OCI-LY1 (cell line): ENCODE measurements at regions not wholly inside any gene's neighbourhood (a gene's known extent, or its start where the extent isn't known, plus 50 kb on each side); places are given as distances from the start of the nearest gene placed in this dataset.
"Not testable (repeated sequence)": the region's sequence is repeated elsewhere in the genome, so short reads cannot be mapped to it uniquely, and the experiment has no call there.

Experiments used
- H2AFZ ChIP-seq: fragments of 200-600 bp; sonication (generic), shearing (Covaris generic); 2 replicates; pipeline ENCODE4 v1.6.0; 2014; ENCODE audit warnings: antibody characterized with exemption, mild to moderate bottlenecking, low read length
- H3F3A ChIP-seq: fragments of 200-600 bp; sonication (generic), shearing (Covaris generic); 2 replicates; pipeline ENCODE4 v1.6.0; 2014; ENCODE audit warnings: mild to moderate bottlenecking, antibody characterized with exemption, low read length, moderate library complexity; ENCODE audit not compliant: insufficient read depth
- H3K27ac ChIP-seq: fragments of 200-600 bp; sonication (generic); 2 replicates; pipeline ENCODE4 v1.5.1; 2014; ENCODE audit warnings: low read length, mixed run types, mild to moderate bottlenecking, low read depth; ENCODE audit not compliant: poor library complexity, severe bottlenecking
- H3K27me3 ChIP-seq: fragments of 200-600 bp; sonication (generic); 2 replicates; pipeline ENCODE4 v1.6.0; 2014; ENCODE audit warnings: antibody characterized with exemption, mild to moderate bottlenecking, low read length, moderate library complexity; ENCODE audit not compliant: insufficient read depth
- H3K36me3 ChIP-seq: fragments of 200-600 bp; sonication (generic); 2 replicates; pipeline ENCODE4 v1.6.1; 2014; ENCODE audit warnings: mild to moderate bottlenecking, antibody characterized with exemption, low read length, moderate library complexity, mixed read lengths; ENCODE audit not compliant: insufficient read depth
- H3K4me1 ChIP-seq: fragments of 200-600 bp; sonication (generic); 2 replicates; pipeline ENCODE4 v1.5.1; 2014; ENCODE audit warnings: mild to moderate bottlenecking, low read length, moderate library complexity; ENCODE audit not compliant: insufficient read depth, severe bottlenecking
- H3K4me2 ChIP-seq: fragments of 200-600 bp; sonication (generic), shearing (Covaris generic); 2 replicates; pipeline ENCODE4 v1.6.1; 2014; ENCODE audit warnings: low read length
- H3K4me3 ChIP-seq: fragments of 200-600 bp; sonication (generic); 2 replicates; pipeline ENCODE4 v1.5.1; 2014; ENCODE audit warnings: low read length, low read depth, mild to moderate bottlenecking, mixed read lengths; ENCODE audit not compliant: poor library complexity, severe bottlenecking
- H3K79me2 ChIP-seq: fragments of 200-600 bp; shearing (Covaris generic); 2 replicates; pipeline ENCODE4 v1.6.1; 2016; ENCODE audit warnings: mixed run types, low read length, mixed read lengths; ENCODE audit not compliant: insufficient read depth
- H3K9ac ChIP-seq: fragments of 200-600 bp; sonication (generic), shearing (Covaris generic); 2 replicates; pipeline ENCODE4 v1.6.1; 2014; ENCODE audit warnings: mild to moderate bottlenecking, low read length, mixed read lengths
- H3K9me2 ChIP-seq: fragments of 200-600 bp; sonication (generic), shearing (Covaris generic); 2 replicates; pipeline ENCODE4 v1.6.1; 2014; ENCODE audit warnings: low read depth, mild to moderate bottlenecking, low read length, mixed read lengths
- H3K9me3 ChIP-seq: fragments of 200-600 bp; shearing (Covaris generic); 2 replicates; pipeline ENCODE4 v1.6.1; 2014; ENCODE audit warnings: low read length, mixed read lengths
- H4K20me1 ChIP-seq: fragments of 200-600 bp; sonication (generic), shearing (Covaris generic); 2 replicates; pipeline ENCODE4 v1.6.0; 2016; ENCODE audit warnings: mild to moderate bottlenecking, low read length; ENCODE audit not compliant: insufficient read depth
- EZH2 ChIP-seq: fragments of 200-600 bp; sonication (generic), shearing (Covaris generic); IDR thresholded peaks from 2 replicates; pipeline ENCODE4 v1.8.0; 2017; ENCODE audit warnings: borderline replicate concordance, mixed run types, mild to moderate bottlenecking, antibody characterized with exemption, low read length, moderate library complexity, mixed read lengths
- TF ChIP-seq, protein P1 (sequence below): fragments of 200-600 bp; sonication (generic), shearing (Covaris generic); IDR thresholded peaks from 2 replicates; pipeline ENCODE4 v1.5.1; 2017; ENCODE audit warnings: mild to moderate bottlenecking, antibody characterized with exemption, low read length, moderate library complexity, mixed read lengths

DNA sequence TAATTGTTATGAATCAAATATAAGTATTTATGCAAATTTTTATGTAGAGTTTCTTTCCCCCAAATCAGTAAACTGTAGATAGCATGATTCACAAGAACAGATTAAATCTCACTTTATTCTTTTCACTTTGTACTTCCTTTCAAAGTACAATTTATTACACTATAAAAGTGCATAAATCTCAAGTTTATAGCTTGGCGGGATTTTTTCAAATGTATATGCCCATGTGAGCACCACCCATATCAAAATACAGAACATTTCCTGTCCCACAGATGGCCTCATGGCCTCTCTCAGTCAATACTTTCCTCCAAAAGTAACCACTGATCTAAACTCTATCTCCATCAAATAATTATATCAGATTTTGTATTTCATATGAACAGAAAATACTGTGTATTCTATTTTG lies 196.1 kb upstream of the THRB start:
- TF ChIP-seq EZH2 = no peak
- TF ChIP-seq, protein P1, sequence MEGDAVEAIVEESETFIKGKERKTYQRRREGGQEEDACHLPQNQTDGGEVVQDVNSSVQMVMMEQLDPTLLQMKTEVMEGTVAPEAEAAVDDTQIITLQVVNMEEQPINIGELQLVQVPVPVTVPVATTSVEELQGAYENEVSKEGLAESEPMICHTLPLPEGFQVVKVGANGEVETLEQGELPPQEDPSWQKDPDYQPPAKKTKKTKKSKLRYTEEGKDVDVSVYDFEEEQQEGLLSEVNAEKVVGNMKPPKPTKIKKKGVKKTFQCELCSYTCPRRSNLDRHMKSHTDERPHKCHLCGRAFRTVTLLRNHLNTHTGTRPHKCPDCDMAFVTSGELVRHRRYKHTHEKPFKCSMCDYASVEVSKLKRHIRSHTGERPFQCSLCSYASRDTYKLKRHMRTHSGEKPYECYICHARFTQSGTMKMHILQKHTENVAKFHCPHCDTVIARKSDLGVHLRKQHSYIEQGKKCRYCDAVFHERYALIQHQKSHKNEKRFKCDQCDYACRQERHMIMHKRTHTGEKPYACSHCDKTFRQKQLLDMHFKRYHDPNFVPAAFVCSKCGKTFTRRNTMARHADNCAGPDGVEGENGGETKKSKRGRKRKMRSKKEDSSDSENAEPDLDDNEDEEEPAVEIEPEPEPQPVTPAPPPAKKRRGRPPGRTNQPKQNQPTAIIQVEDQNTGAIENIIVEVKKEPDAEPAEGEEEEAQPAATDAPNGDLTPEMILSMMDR = no peak
- Histone ChIP-seq H3K4me1 (no peaks in the 10 kb centered on the region), H3K4me2 (no peak overlapping the region), H3K9me3 (no peaks in the 10 kb centered on the region), H3K4me3 (no peak overlapping the region), H2AFZ (no peak overlapping the region), H3F3A (no peaks in the 10 kb centered on the region), H4K20me1 (no peaks in the 10 kb centered on the region), H3K36me3 (no peaks in the 10 kb centered on the region), H3K9me2 (no peaks in the 10 kb centered on the region), H3K9ac (no peak overlapping the region), H3K79me2 (no peaks in the 10 kb centered on the region), H3K27me3 (no peaks in the 10 kb centered on the region), H3K27ac (no peak overlapping the region)

DNA sequence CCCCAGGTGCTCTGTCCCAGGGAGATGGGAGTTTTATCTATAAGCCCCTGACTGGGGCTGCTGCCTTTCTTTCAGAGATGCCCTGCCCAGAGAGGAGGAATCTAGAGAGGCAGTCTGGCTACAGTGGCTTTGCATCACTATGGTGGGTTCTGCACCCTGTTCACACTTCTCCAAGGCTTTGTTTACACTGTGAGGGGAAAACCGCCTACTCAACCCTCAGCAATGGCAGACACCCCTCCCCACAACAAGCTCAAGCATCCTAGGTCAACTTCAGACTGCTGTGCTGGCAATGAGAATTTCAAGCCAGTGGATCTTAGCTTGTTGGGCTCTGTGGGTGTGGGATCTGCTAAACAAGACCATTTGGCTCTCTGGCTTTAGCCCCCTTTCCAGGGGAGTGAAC lies 204.4 kb upstream of the THRB start:
- not testable (repeated sequence) for H3K27ac ChIP-seq, H3K4me2 ChIP-seq, H3K4me1 ChIP-seq, H3K27me3 ChIP-seq, H3K9ac ChIP-seq, H3K4me3 ChIP-seq, H2AFZ ChIP-seq, H3K36me3 ChIP-seq, H3K79me2 ChIP-seq, H3K9me3 ChIP-seq, H4K20me1 ChIP-seq, H3F3A ChIP-seq, H3K9me2 ChIP-seq

DNA sequence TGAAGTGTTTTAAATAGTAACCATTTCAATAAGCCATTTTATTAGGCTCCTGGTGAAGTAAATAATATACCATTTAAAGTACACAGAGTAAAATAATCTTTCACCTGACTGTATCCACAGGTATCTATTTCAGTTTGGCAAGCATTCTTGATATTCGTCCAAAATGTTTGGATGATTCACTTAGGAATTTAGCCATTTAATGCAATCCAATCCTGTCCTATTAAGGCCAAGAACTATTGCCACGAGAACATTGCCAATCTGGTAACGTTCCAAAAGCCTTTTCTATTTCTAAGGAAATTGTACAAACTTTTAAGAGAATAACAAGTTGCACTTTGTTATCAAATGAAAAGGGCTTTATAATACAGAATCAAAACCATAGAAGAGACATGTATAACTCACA lies 209.8 kb upstream of the THRB start:
- Histone ChIP-seq H3K9me3 (no peaks in the 10 kb centered on the region), H3K79me2 (no peaks in the 10 kb centered on the region), H3K9me2 (no peaks in the 10 kb centered on the region), H3K9ac (no peak overlapping the region), H3K4me1 (no peaks in the 10 kb centered on the region), H3K4me3 (no peak overlapping the region), H3F3A (no peaks in the 10 kb centered on the region), H3K4me2 (no peak overlapping the region), H4K20me1 (no peaks in the 10 kb centered on the region), H3K36me3 (no peaks in the 10 kb centered on the region), H2AFZ (no peak overlapping the region), H3K27ac (no peak overlapping the region), H3K27me3 (no peaks in the 10 kb centered on the region)
- TF ChIP-seq EZH2 = no peak
- TF ChIP-seq, protein P1 = no peak

DNA sequence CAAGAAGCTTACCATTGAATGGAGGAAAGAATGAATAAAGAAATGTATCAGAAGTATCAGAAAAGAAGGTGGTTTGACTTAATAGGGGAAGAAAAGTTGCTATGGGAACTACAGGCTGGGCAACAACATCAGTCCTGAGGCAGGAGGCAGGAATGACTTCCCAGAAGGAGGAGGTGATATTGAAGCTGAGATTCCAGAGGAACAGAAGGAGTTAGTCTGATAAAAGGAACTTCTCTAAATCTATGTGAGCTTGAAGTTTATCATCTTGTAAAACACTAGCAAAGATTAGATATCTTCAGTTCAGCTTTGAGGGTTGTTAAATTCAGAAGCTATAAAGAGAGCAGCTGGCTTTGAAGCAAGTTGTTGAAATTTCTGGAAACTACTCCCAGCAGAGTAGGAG lies 213.3 kb upstream of the THRB start:
- no peak overlapping the region for H3K4me3 ChIP-seq

More for the DNA sequence above, 213.3 kb upstream of the THRB start:
- Histone ChIP-seq H3K4me1 (no peaks in the 10 kb centered on the region), H3K4me2 (no peak overlapping the region), H3K9ac (no peak overlapping the region), H3K27me3 (no peaks in the 10 kb centered on the region), H3K79me2 (no peaks in the 10 kb centered on the region), H3K9me2 (no peaks in the 10 kb centered on the region), H3F3A (no peaks in the 10 kb centered on the region), H3K9me3 (no peaks in the 10 kb centered on the region), H3K36me3 (no peaks in the 10 kb centered on the region), H3K27ac (no peak overlapping the region), H2AFZ (no peak overlapping the region), H4K20me1 (no peaks in the 10 kb centered on the region)
- TF ChIP-seq, protein P1 = no peak
- TF ChIP-seq EZH2 = no peak
